SK-N-SH (cell line): ENCODE measurements at regions not wholly inside any gene's neighbourhood (a gene's known extent, or its start where the extent isn't known, plus 50 kb on each side); places are given as distances from the start of the nearest gene placed in this dataset.

Experiments
- CTCF ChIP-seq: fragments of 200-600 bp; sonication (generic); IDR thresholded peaks from 2 replicates; pipeline ENCODE4 v1.6.1; 2017; ENCODE audit warnings: antibody characterized with exemption, mild to moderate bottlenecking, moderate library complexity
- ELF1 ChIP-seq: IDR thresholded peaks from 2 replicates; pipeline ENCODE4 v1.4.0; 2012
- EZH2phosphoT487 ChIP-seq: fragments of 200-600 bp; sonication (generic); IDR thresholded peaks from 2 replicates; pipeline ENCODE4 v1.6.1; 2017; ENCODE audit warnings: low read depth, mixed run types, mild to moderate bottlenecking, antibody characterized with exemption, moderate library complexity, borderline replicate concordance
- GABPA ChIP-seq: IDR thresholded peaks from 2 replicates; pipeline ENCODE4 v1.4.0; 2012; ENCODE audit warnings: low read depth, mild to moderate bottlenecking
- GATA2 ChIP-seq: sonication (generic); formaldehyde crosslinking; IDR thresholded peaks from 2 replicates; pipeline ENCODE4 v1.5.0; 2020; ENCODE audit warnings: mild to moderate bottlenecking, missing genetic modification reagents
- JUND ChIP-seq: IDR thresholded peaks from 2 replicates; pipeline ENCODE4 v1.4.0; 2012
- MEF2A ChIP-seq: IDR thresholded peaks from 2 replicates; pipeline ENCODE4 v1.4.0; 2012; ENCODE audit warnings: low read depth, borderline replicate concordance
- NFIC ChIP-seq: IDR thresholded peaks from 2 replicates; pipeline ENCODE4 v1.4.0; 2012; ENCODE audit warnings: borderline replicate concordance
- POLR2AphosphoS5 ChIP-seq: IDR thresholded peaks from 2 replicates; pipeline ENCODE4 v1.6.1; 2012; ENCODE audit warnings: low read depth, low read length
- RAD21 ChIP-seq: IDR thresholded peaks from 2 replicates; pipeline ENCODE4 v1.6.1; 2012; ENCODE audit warnings: mild to moderate bottlenecking, low read length
- REST ChIP-seq: IDR thresholded peaks from 2 replicates; pipeline ENCODE4 v1.6.1; 2012; ENCODE audit warnings: mild to moderate bottlenecking, low read depth, low read length, moderate library complexity
- SMC3 ChIP-seq: IDR thresholded peaks from 2 replicates; pipeline ENCODE4 v1.6.1; 2012; ENCODE audit warnings: low read depth, low read length, improper control_type of control experiment
- YY1 ChIP-seq: IDR thresholded peaks from 2 replicates; pipeline ENCODE4 v1.4.0; 2012; ENCODE audit warnings: low read depth, mild to moderate bottlenecking
- TF ChIP-seq, protein P1 (sequence below): IDR thresholded peaks from 2 replicates; pipeline ENCODE4 v1.4.0; 2012; ENCODE audit warnings: low read depth

- no peak for TF ChIP-seq REST
- TF ChIP-seq NFIC: no peak
- no peak for TF ChIP-seq RAD21
- TF ChIP-seq EZH2phosphoT487: no peak
- TF ChIP-seq SMC3: no peak
- TF ChIP-seq CTCF: no peak
- TF ChIP-seq YY1: no peak
- TF ChIP-seq, protein P1, sequence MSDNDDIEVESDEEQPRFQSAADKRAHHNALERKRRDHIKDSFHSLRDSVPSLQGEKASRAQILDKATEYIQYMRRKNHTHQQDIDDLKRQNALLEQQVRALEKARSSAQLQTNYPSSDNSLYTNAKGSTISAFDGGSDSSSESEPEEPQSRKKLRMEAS: no peak
- TF ChIP-seq MEF2A: no peak
- no peak for TF ChIP-seq GABPA
- TF ChIP-seq GATA2: no peak
- no peak for TF ChIP-seq JUND
- no peak for TF ChIP-seq POLR2AphosphoS5
- no peak for TF ChIP-seq ELF1
Observed at GRCh38 chr1:106249365-106249764, 807.1 kb upstream of the PRMT6 start.
